HG03432 (cell line): ENCODE measurements at regions not wholly inside any gene's neighbourhood (a gene's known extent, or its start where the extent isn't known, plus 50 kb on each side); places are given as distances from the start of the nearest gene placed in this dataset.

Experiments
- ATAC-seq: cut with Tn5 transposase; IDR thresholded peaks from one replicate; pipeline ENCODE4 v1.9.1; 2021; ENCODE audit warnings: mild to moderate bottlenecking, moderate library complexity; ENCODE audit not compliant: unreplicated experiment

GRCh38 chr18:42137693-42138375, 182.8 kb downstream of the PIK3C3 start:
- no peak for ATAC-seq

- ATAC-seq, result no peak
Measured at GRCh38 chr18:42141439-42141838, 186.4 kb downstream of the PIK3C3 start.

- ATAC-seq, result no peak
Measured at GRCh38 chr18:42155024-42155423, 200.0 kb downstream of the PIK3C3 start.

- ATAC-seq, result no peak
Measured at GRCh38 chr18:42156281-42156680, 201.2 kb downstream of the PIK3C3 start.

- ATAC-seq, result no peak
Measured at GRCh38 chr18:42157420-42157819, 202.4 kb downstream of the PIK3C3 start.

- ATAC-seq, result no peak
Measured at GRCh38 chr18:42157878-42158277, 202.8 kb downstream of the PIK3C3 start.

- no peak for ATAC-seq
Measured at GRCh38 chr18:42159146-42159545, 204.1 kb downstream of the PIK3C3 start.

- ATAC-seq, result no peak
Measured at GRCh38 chr18:42163321-42163720, 208.3 kb downstream of the PIK3C3 start.

- ATAC-seq, result no peak
Measured at GRCh38 chr18:42164556-42164955, 209.5 kb downstream of the PIK3C3 start.

- no peak for ATAC-seq
Measured at GRCh38 chr18:42165922-42166513, 211.0 kb downstream of the PIK3C3 start.

GRCh38 chr18:42168487-42168886, 213.5 kb downstream of the PIK3C3 start:
- no peak for ATAC-seq

- ATAC-seq, result no peak
Measured at GRCh38 chr18:42168907-42169306, 213.9 kb downstream of the PIK3C3 start.

- ATAC-seq, result no peak
Measured at GRCh38 chr18:42174909-42175308, 219.9 kb downstream of the PIK3C3 start.

GRCh38 chr18:42176599-42176998, 221.6 kb downstream of the PIK3C3 start:
- ATAC-seq, result no peak

GRCh38 chr18:42177390-42177789, 222.4 kb downstream of the PIK3C3 start:
- no peak for ATAC-seq

- ATAC-seq, result no peak
Measured at GRCh38 chr18:42178376-42179080, 223.5 kb downstream of the PIK3C3 start.

GRCh38 chr18:42179542-42180121, 224.6 kb downstream of the PIK3C3 start:
- ATAC-seq, result no peak

GRCh38 chr18:42181474-42181873, 226.4 kb downstream of the PIK3C3 start:
- ATAC-seq, result no peak

GRCh38 chr18:42182728-42183700, 228.0 kb downstream of the PIK3C3 start:
- no peak for ATAC-seq

GRCh38 chr18:42183746-42184145, 228.7 kb downstream of the PIK3C3 start:
- no peak for ATAC-seq
